ENCODE measurements at regions not wholly inside any gene's neighbourhood (a gene's known extent, or its start where the extent isn't known, plus 50 kb on each side); places are given as distances from the start of the nearest gene placed in this dataset.

DNA sequence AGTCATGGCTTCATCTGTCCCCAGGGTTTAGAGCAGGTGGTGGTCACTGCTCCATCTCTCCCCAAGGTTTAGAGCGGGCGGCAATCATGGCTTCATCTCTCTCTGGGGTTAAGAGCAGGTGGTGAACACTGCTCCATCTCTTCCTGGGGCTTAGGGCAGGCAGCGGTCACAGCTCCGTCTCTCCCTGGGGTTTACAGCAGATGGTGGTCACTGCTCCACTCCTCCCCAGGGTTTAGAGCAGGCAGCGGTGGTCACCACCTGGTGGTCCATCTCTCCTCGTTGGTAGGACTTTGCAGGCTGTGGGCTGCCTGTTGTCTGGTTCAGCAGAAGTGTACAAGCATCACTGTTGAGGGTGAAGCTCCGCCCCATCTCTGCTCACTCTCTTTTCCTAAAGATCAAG, 52.8 kb upstream of the ARHGEF7 start:
- no peak for TF ChIP-seq POLR2A (IDR thresholded peaks at IDR 0.05)
- TF ChIP-seq, protein P1, sequence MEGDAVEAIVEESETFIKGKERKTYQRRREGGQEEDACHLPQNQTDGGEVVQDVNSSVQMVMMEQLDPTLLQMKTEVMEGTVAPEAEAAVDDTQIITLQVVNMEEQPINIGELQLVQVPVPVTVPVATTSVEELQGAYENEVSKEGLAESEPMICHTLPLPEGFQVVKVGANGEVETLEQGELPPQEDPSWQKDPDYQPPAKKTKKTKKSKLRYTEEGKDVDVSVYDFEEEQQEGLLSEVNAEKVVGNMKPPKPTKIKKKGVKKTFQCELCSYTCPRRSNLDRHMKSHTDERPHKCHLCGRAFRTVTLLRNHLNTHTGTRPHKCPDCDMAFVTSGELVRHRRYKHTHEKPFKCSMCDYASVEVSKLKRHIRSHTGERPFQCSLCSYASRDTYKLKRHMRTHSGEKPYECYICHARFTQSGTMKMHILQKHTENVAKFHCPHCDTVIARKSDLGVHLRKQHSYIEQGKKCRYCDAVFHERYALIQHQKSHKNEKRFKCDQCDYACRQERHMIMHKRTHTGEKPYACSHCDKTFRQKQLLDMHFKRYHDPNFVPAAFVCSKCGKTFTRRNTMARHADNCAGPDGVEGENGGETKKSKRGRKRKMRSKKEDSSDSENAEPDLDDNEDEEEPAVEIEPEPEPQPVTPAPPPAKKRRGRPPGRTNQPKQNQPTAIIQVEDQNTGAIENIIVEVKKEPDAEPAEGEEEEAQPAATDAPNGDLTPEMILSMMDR (IDR thresholded peaks at IDR 0.05): no peak
